Fibroblast of lung (primary cell): ENCODE measurements at regions not wholly inside any gene's neighbourhood (a gene's known extent, or its start where the extent isn't known, plus 50 kb on each side); places are given as distances from the start of the nearest gene placed in this dataset.

ENCODE experiments used
- CTCF ChIP-seq, 2 donors: IDR thresholded peaks in 1 of 2; conservative IDR thresholded peaks in 1 of 2; 1 replicate in 1 of 2; 2 replicates in 1 of 2; pipeline ENCODE4 v1.5.1; 2011 to 2012; ENCODE audit warnings: low read length in 2 of 2, control low read depth in 1 of 2, inconsistent platforms in 1 of 2, low read depth in 1 of 2, mild to moderate bottlenecking in 1 of 2
- EZH2 ChIP-seq: IDR thresholded peaks from 2 replicates; pipeline ENCODE4 v1.5.1; 2012; ENCODE audit warnings: low read length, control low read depth, mild to moderate bottlenecking; ENCODE audit errors: missing control alignments

GRCh38 chr1:79777481-79778219, 771.1 kb upstream of the ADGRL4 start:
- TF ChIP-seq EZH2 (no peak), CTCF (conservative IDR thresholded peaks at IDR 0.05 in 1 of 2, IDR thresholded peaks at IDR 0.05 in 1 of 2; ENCODE audit: low read depth in 1 of 2, low read length in 2 of 2) (no peak)
